ENCODE measurements at regions not wholly inside any gene's neighbourhood (a gene's known extent, or its start where the extent isn't known, plus 50 kb on each side); places are given as distances from the start of the nearest gene placed in this dataset.

GRCh38 chr4:1540601-1541375, 134.5 kb upstream of the NKX1-1 start:
- H3K4me1 ChIP-seq (ENCODE audit: low read depth) = no peaks in the 10 kb centered on the region
- H3K27me3 ChIP-seq = no peaks in the 10 kb centered on the region
- no peak for TF ChIP-seq CTCF (IDR thresholded peaks at IDR 0.05; ENCODE audit: low read depth, low read length)
- H3K36me3 ChIP-seq = no peaks in the 10 kb centered on the region
- H3K27ac ChIP-seq = no peak overlapping the region
- no peak overlapping the region for H3K4me3 ChIP-seq
- no peak for DNase-seq (ENCODE audit: low read depth in 1 of 2, low spot score in 1 of 2)
- no peaks in the 10 kb centered on the region for H3K9me3 ChIP-seq (ENCODE audit: low read depth)

GRCh38 chr4:1539859-1540600, 133.8 kb upstream of the NKX1-1 start:
- no peak for DNase-seq (ENCODE audit: low read depth in 1 of 2, low spot score in 1 of 2)
- H3K9me3 ChIP-seq (ENCODE audit: low read depth) = no peaks in the 10 kb centered on the region
- H3K4me1 ChIP-seq (ENCODE audit: low read depth) = no peaks in the 10 kb centered on the region
- TF ChIP-seq CTCF (IDR thresholded peaks at IDR 0.05; ENCODE audit: low read depth, low read length) = no peak
- no peaks in the 10 kb centered on the region for H3K36me3 ChIP-seq
- H3K27ac ChIP-seq = no peak overlapping the region
- no peak overlapping the region for H3K4me3 ChIP-seq
- H3K27me3 ChIP-seq = no peaks in the 10 kb centered on the region

GRCh38 chr4:1538941-1539772, 132.9 kb upstream of the NKX1-1 start:
- Histone ChIP-seq H3K4me1 (ENCODE audit: low read depth) (no peaks in the 10 kb centered on the region), H3K27me3 (no peaks in the 10 kb centered on the region), H3K4me3 (no peak overlapping the region), H3K36me3 (no peaks in the 10 kb centered on the region), H3K27ac (no peak overlapping the region), H3K9me3 (ENCODE audit: low read depth) (no peaks in the 10 kb centered on the region)
- TF ChIP-seq CTCF (IDR thresholded peaks at IDR 0.05; ENCODE audit: low read depth, low read length) = no peak
- no peak for DNase-seq (ENCODE audit: low read depth in 1 of 2, low spot score in 1 of 2)

GRCh38 chr4:1538096-1538410, 131.8 kb upstream of the NKX1-1 start:
- H3K27me3 ChIP-seq = no peaks in the 10 kb centered on the region

More at GRCh38 chr4:1538096-1538410, 131.8 kb upstream of the NKX1-1 start:
- Histone ChIP-seq H3K36me3 (no peaks in the 10 kb centered on the region), H3K4me1 (ENCODE audit: low read depth) (no peaks in the 10 kb centered on the region), H3K9me3 (ENCODE audit: low read depth) (no peaks in the 10 kb centered on the region), H3K4me3 (no peak overlapping the region), H3K27ac (no peak overlapping the region)
- DNase-seq (ENCODE audit: low read depth in 1 of 2, low spot score in 1 of 2) = no peak
- TF ChIP-seq CTCF (IDR thresholded peaks at IDR 0.05; ENCODE audit: low read depth, low read length) = no peak

Measured in cardiac muscle cell (in vitro differentiated cells and primary cell).